Calu3 (cell line): ENCODE measurements at regions not wholly inside any gene's neighbourhood (a gene's known extent, or its start where the extent isn't known, plus 50 kb on each side); places are given as distances from the start of the nearest gene placed in this dataset.
"Not testable (repeated sequence)": the region's sequence is repeated elsewhere in the genome, so short reads cannot be mapped to it uniquely, and the experiment has no call there.

Experiments
- BruUV-seq: library from RNA; stranded (reverse); fragments of 400-500 nt; replicated peaks from 2 replicates; lab custom pipeline; 2021; lab: Mats Ljungman, UMichigan
- CTCF ChIA-PET: fragments of 300-600 bp; sonication (Branson Sonifier 250); formaldehyde crosslinking; loops from one replicate; lab custom pipeline; 2022; ENCODE audit warnings: antibody characterized with exemption; lab: Charles Lee
- DNase-seq: peaks from one replicate; pipeline ENCODE4 v3.0.0; 2022
- H3K27ac Mint-ChIP-seq: one replicate; pipeline ENCODE4 v1.8.0; 2022; ENCODE audit warnings: mixed read lengths; ENCODE audit not compliant: unreplicated experiment
- H3K27me3 Mint-ChIP-seq: one replicate; pipeline ENCODE4 v1.8.0; 2022; ENCODE audit warnings: mixed read lengths; ENCODE audit not compliant: unreplicated experiment
- H3K36me3 Mint-ChIP-seq: one replicate; pipeline ENCODE4 v1.8.0; 2022; ENCODE audit warnings: mild to moderate bottlenecking, moderate library complexity, mixed read lengths; ENCODE audit not compliant: insufficient read depth, unreplicated experiment
- H3K4me1 Mint-ChIP-seq: one replicate; pipeline ENCODE4 v1.8.0; 2022; ENCODE audit warnings: mild to moderate bottlenecking, low read depth, mixed read lengths; ENCODE audit not compliant: unreplicated experiment
- H3K4me3 Mint-ChIP-seq: one replicate; pipeline ENCODE4 v1.8.0; 2022; ENCODE audit warnings: mild to moderate bottlenecking, low read depth, moderate library complexity, mixed read lengths; ENCODE audit not compliant: unreplicated experiment
- H3K9me3 Mint-ChIP-seq: one replicate; pipeline ENCODE4 v1.8.0; 2022; ENCODE audit warnings: low read depth, mixed read lengths; ENCODE audit not compliant: unreplicated experiment
- CTCF ChIP-seq: fragments of 200-600 bp; IDR thresholded peaks from one replicate; pipeline ENCODE4 v1.8.0; 2022; ENCODE audit warnings: antibody characterized with exemption; ENCODE audit not compliant: unreplicated experiment
- intact Hi-C: fragments of 100-400 bp; cut with micrococcal nuclease; formaldehyde crosslinking; loops from one replicate; pipeline ENCODE4 v1.10.0; 2022; ENCODE audit not compliant: unreplicated experiment

DNA sequence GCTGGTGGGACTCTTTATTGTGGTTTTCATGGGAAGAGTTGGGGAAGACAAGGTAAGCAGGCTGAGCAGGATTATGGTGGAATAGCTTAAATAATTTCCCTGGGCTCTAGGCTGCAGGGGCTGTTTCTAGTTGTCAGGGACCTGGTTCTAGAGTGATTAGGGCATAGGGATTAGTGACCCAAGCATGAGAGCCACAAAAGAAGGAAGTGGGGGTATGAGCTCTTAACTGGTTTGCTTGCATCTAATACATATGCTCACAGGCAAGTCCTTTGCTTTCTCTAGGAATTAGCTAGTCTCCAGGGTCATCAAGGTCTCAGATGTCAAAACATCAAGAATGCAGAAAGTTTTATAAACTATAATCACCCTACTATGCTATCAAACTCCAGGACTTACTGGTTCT is 67.5 kb upstream of the NRN1 start:
- Mint-ChIP-seq H3K27me3 (no peaks in the 10 kb centered on the region), H3K36me3 (no peaks in the 10 kb centered on the region), H3K4me3 (no peak overlapping the region), H3K9me3 (peaks cover 7% of the 10 kb centered on the region), H3K4me1 (no peaks in the 10 kb centered on the region), H3K27ac (no peak overlapping the region)
- BruUV-seq = no TSS peak
- TF ChIP-seq CTCF = no peak
- intact Hi-C loops = no loop called here
- DNase-seq = no peak
- CTCF ChIA-PET = no interaction called here

DNA sequence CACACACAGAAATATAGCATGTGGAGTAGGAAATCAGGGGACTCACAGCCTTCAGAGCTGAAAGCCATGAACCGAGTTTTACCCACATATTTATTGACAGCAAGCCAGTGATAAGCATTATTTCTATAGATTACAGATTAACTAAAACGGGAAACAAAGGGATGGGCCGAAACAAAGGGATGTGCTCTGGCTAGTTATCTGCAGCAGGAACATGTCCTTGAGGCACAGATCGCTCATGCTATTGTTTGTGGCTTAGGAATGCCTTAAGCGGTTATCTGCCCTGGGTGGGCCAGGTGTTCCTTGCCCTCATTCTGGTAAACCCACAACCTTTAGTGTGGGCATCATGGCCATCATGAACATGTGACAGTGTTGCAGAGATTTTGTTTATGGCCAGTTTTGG is 61.4 kb upstream of the NRN1 start:
- H3K4me1 Mint-ChIP-seq, H3K4me3 Mint-ChIP-seq, H3K27ac Mint-ChIP-seq, H3K9me3 Mint-ChIP-seq, BruUV-seq, H3K27me3 Mint-ChIP-seq, H3K36me3 Mint-ChIP-seq, DNase-seq, intact Hi-C loops, CTCF ChIA-PET: not testable (repeated sequence)

GRCh38 chr6:6058054-6058444 is 51.3 kb upstream of the NRN1 start:
- no peak for DNase-seq
- Mint-ChIP-seq H3K27me3 (peaks cover 15% of the 10 kb centered on the region), H3K36me3 (no peaks in the 10 kb centered on the region), H3K27ac (no peak overlapping the region), H3K4me1 (no peaks in the 10 kb centered on the region), H3K9me3 (no peaks in the 10 kb centered on the region), H3K4me3 (no peak overlapping the region)
- intact Hi-C loops = no loop called here
- no peak for TF ChIP-seq CTCF
- no TSS peak for BruUV-seq
- CTCF ChIA-PET = interaction anchor here (0.6 kb wide), 1 partner anchor 643 kb away, joined by 9 read pairs; no protein-coding TSS in a partner anchor

- peak; percentile 34 for TF ChIP-seq CTCF
- no TSS peak for BruUV-seq
- H3K9me3 Mint-ChIP-seq = no peaks in the 10 kb centered on the region
- H3K27ac Mint-ChIP-seq = no peak overlapping the region
- CTCF ChIA-PET = interaction anchor here (0.6 kb wide), 1 partner anchor 642 kb away, joined by 9 read pairs; no protein-coding TSS in a partner anchor
- peak; percentile 4 for DNase-seq
- no peak overlapping the region for H3K4me3 Mint-ChIP-seq
- peaks cover 15% of the 10 kb centered on the region for H3K27me3 Mint-ChIP-seq
- H3K4me1 Mint-ChIP-seq = no peaks in the 10 kb centered on the region
- intact Hi-C loops = loop anchor here (1.0 kb wide), 1 partner anchor 490 kb away; no protein-coding TSS in a partner anchor
- no peaks in the 10 kb centered on the region for H3K36me3 Mint-ChIP-seq
These were observed 50.8 kb upstream of the NRN1 start for GRCh38 chr6:6057442-6058053.
